ENCODE measurements at regions not wholly inside any gene's neighbourhood (a gene's known extent, or its start where the extent isn't known, plus 50 kb on each side); places are given as distances from the start of the nearest gene placed in this dataset.

DNA sequence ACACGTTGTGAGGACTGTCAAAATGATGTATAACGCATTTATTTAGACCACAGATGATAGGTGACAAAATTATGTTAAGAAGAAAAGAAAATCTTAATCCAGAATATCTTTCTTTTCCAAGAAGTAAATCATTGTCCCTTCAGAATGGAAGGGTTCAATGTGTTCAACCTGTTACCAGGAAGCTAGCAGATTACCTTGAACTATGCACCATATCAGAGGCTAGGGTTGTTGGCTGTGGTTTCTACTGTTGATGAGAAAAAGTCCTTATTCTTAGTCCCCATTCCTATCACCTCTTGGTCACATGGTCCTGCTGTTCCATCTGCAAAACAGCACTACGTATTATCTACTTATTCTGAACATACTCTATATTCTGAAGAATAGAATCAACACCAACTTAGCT, 339.5 kb upstream of the CADM1 start:
- no peak overlapping the region for H3K4me3 ChIP-seq (ENCODE audit: low read length)
- no peaks in the 10 kb centered on the region for H3K79me2 ChIP-seq (ENCODE audit: control insufficient read depth, low read length)
- H3K9me2 ChIP-seq (replicated peaks; ENCODE audit: control insufficient read depth, low read length) = no peaks in the 10 kb centered on the region
- no peaks in the 10 kb centered on the region for H3K36me3 ChIP-seq (ENCODE audit: control insufficient read depth, low read length)
- H3F3A ChIP-seq (ENCODE audit: control insufficient read depth, insufficient read depth) = no peaks in the 10 kb centered on the region
- H3K27me3 ChIP-seq (ENCODE audit: control insufficient read depth, low read length) = 0 out of 2 replicates have a peak, but pooled peaks cover 3% of the 10 kb centered on the region
- H4K20me1 ChIP-seq (ENCODE audit: control insufficient read depth, insufficient read depth, low read depth, low read length) = no peaks in the 10 kb centered on the region
- no peaks in the 10 kb centered on the region for H3K4me1 ChIP-seq (ENCODE audit: control insufficient read depth, low read length)
- H3K9me3 ChIP-seq (ENCODE audit: control insufficient read depth, insufficient read depth, low read length) = no peaks in the 10 kb centered on the region
- TF ChIP-seq, protein P1, sequence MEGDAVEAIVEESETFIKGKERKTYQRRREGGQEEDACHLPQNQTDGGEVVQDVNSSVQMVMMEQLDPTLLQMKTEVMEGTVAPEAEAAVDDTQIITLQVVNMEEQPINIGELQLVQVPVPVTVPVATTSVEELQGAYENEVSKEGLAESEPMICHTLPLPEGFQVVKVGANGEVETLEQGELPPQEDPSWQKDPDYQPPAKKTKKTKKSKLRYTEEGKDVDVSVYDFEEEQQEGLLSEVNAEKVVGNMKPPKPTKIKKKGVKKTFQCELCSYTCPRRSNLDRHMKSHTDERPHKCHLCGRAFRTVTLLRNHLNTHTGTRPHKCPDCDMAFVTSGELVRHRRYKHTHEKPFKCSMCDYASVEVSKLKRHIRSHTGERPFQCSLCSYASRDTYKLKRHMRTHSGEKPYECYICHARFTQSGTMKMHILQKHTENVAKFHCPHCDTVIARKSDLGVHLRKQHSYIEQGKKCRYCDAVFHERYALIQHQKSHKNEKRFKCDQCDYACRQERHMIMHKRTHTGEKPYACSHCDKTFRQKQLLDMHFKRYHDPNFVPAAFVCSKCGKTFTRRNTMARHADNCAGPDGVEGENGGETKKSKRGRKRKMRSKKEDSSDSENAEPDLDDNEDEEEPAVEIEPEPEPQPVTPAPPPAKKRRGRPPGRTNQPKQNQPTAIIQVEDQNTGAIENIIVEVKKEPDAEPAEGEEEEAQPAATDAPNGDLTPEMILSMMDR (IDR thresholded peaks at IDR 0.05; ENCODE audit: low read depth, low read length, poor library complexity, severe bottlenecking) = no peak
- no peak for TF ChIP-seq EZH2phosphoT487 (IDR thresholded peaks at IDR 0.05; ENCODE audit: borderline replicate concordance, low read length)
- no peak overlapping the region for H3K27ac ChIP-seq (ENCODE audit: low read depth, low read length)
- H3K4me2 ChIP-seq (ENCODE audit: low read length) = no peak overlapping the region

DNA sequence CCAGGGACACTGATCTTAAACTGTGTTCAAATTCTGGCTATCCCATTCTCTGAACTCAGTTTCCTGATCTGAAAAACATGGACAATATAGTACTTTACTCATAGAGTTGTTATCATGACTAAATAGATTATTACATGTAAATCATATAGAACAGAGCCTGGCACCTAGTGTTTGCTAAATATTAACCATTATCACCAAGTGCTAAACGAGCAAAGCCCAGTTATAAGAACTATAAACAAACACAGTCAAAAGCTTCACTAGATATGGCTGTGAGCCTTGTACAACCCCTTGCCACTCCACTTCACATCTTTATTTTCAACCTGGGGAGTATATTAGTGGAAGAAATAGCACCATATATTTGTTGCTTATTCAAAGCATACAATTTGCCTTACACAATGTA, 338.9 kb upstream of the CADM1 start:
- no peaks in the 10 kb centered on the region for H3F3A ChIP-seq (ENCODE audit: control insufficient read depth, insufficient read depth)
- no peaks in the 10 kb centered on the region for H3K4me1 ChIP-seq (ENCODE audit: control insufficient read depth, low read length)
- H3K27me3 ChIP-seq (ENCODE audit: control insufficient read depth, low read length) = 0 out of 2 replicates have a peak, but pooled peaks cover 3% of the 10 kb centered on the region
- no peaks in the 10 kb centered on the region for H3K79me2 ChIP-seq (ENCODE audit: control insufficient read depth, low read length)
- no peak overlapping the region for H3K4me3 ChIP-seq (ENCODE audit: low read length)
- TF ChIP-seq, protein P1 (IDR thresholded peaks at IDR 0.05; ENCODE audit: low read depth, low read length, poor library complexity, severe bottlenecking) = no peak
- no peak for TF ChIP-seq EZH2phosphoT487 (IDR thresholded peaks at IDR 0.05; ENCODE audit: borderline replicate concordance, low read length)
- no peaks in the 10 kb centered on the region for H4K20me1 ChIP-seq (ENCODE audit: control insufficient read depth, insufficient read depth, low read depth, low read length)
- H3K9me2 ChIP-seq (replicated peaks; ENCODE audit: control insufficient read depth, low read length) = no peaks in the 10 kb centered on the region
- H3K27ac ChIP-seq (ENCODE audit: low read depth, low read length) = no peak overlapping the region
- no peaks in the 10 kb centered on the region for H3K9me3 ChIP-seq (ENCODE audit: control insufficient read depth, insufficient read depth, low read length)
- H3K4me2 ChIP-seq (ENCODE audit: low read length) = no peak overlapping the region
- H3K36me3 ChIP-seq (ENCODE audit: control insufficient read depth, low read length) = no peaks in the 10 kb centered on the region

DNA sequence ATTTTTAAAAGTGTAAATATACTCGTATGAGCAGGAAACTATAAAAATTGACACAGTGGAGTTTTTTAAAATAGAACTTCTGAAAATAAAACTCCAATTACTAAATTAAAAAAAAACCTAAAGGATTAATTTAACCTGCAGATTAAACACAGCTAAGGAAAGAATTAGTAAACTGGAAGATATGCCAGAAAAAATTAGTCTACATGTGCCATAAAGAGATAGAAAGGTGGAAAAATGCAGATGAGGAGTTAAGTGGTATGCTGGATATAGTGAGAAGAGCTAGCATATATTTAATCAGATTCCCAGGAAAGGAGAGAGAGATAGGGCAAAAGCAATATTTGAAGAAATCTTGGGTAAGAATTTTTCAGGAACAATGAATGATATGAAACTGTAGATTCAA, 315.8 kb upstream of the CADM1 start:
- Histone ChIP-seq H3K9me2 (replicated peaks; ENCODE audit: control insufficient read depth, low read length) (no peaks in the 10 kb centered on the region), H3K27ac (ENCODE audit: low read depth, low read length) (no peak overlapping the region), H3K36me3 (ENCODE audit: control insufficient read depth, low read length) (no peaks in the 10 kb centered on the region), H3K79me2 (ENCODE audit: control insufficient read depth, low read length) (no peaks in the 10 kb centered on the region), H3K27me3 (ENCODE audit: control insufficient read depth, low read length) (no peaks in the 10 kb centered on the region), H3K4me3 (ENCODE audit: low read length) (no peak overlapping the region), H3K9me3 (ENCODE audit: control insufficient read depth, insufficient read depth, low read length) (no peaks in the 10 kb centered on the region), H3F3A (ENCODE audit: control insufficient read depth, insufficient read depth) (no peaks in the 10 kb centered on the region), H4K20me1 (ENCODE audit: control insufficient read depth, insufficient read depth, low read depth, low read length) (no peaks in the 10 kb centered on the region), H3K4me2 (ENCODE audit: low read length) (no peak overlapping the region), H3K4me1 (ENCODE audit: control insufficient read depth, low read length) (no peaks in the 10 kb centered on the region)
- TF ChIP-seq EZH2phosphoT487 (IDR thresholded peaks at IDR 0.05; ENCODE audit: borderline replicate concordance, low read length) = no peak
- TF ChIP-seq, protein P1 (IDR thresholded peaks at IDR 0.05; ENCODE audit: low read depth, low read length, poor library complexity, severe bottlenecking) = no peak

GRCh38 chr11:115819014-115819413, 314.8 kb upstream of the CADM1 start:
- Histone ChIP-seq H3K27me3 (ENCODE audit: control insufficient read depth, low read length) (no peaks in the 10 kb centered on the region), H3K79me2 (ENCODE audit: control insufficient read depth, low read length) (no peaks in the 10 kb centered on the region), H4K20me1 (ENCODE audit: control insufficient read depth, insufficient read depth, low read depth, low read length) (no peaks in the 10 kb centered on the region), H3K9me3 (ENCODE audit: control insufficient read depth, insufficient read depth, low read length) (no peaks in the 10 kb centered on the region), H3K4me2 (ENCODE audit: low read length) (no peak overlapping the region), H3K36me3 (ENCODE audit: control insufficient read depth, low read length) (no peaks in the 10 kb centered on the region), H3K4me1 (ENCODE audit: control insufficient read depth, low read length) (no peaks in the 10 kb centered on the region), H3K9me2 (replicated peaks; ENCODE audit: control insufficient read depth, low read length) (no peaks in the 10 kb centered on the region), H3K4me3 (ENCODE audit: low read length) (no peak overlapping the region), H3K27ac (ENCODE audit: low read depth, low read length) (no peak overlapping the region), H3F3A (ENCODE audit: control insufficient read depth, insufficient read depth) (no peaks in the 10 kb centered on the region)
- TF ChIP-seq, protein P1 (IDR thresholded peaks at IDR 0.05; ENCODE audit: low read depth, low read length, poor library complexity, severe bottlenecking) = no peak
- no peak for TF ChIP-seq EZH2phosphoT487 (IDR thresholded peaks at IDR 0.05; ENCODE audit: borderline replicate concordance, low read length)

Measured in DOHH2 (cell line).